Stomach (tissue), 8 donors: ENCODE measurements at regions not wholly inside any gene's neighbourhood (a gene's known extent, or its start where the extent isn't known, plus 50 kb on each side); places are given as distances from the start of the nearest gene placed in this dataset.

ENCODE experiments used
- DNase-seq, 2 donors: peaks; one replicate each; pipeline versions ENCODE4 v3.0.0 to v3.0.0-alpha.2; 2013 to 2019
- H3K27ac ChIP-seq, 5 donors: fragments of 200-600 bp in 4 of 5; sonication (generic) in 4 of 5; one replicate each; pipeline ENCODE4 v1.5.1; 2013 to 2019; ENCODE audit warnings: mild to moderate bottlenecking in 1 of 5, moderate library complexity in 1 of 5
- H3K27me3 ChIP-seq, 3 donors: fragments of 200-600 bp; sonication (generic); one replicate each; pipeline ENCODE4 v1.5.1; 2017 to 2019; ENCODE audit warnings: mixed run types in 1 of 3
- H3K36me3 ChIP-seq, 4 donors: fragments of 200-600 bp; sonication (generic); 1 replicate in 3 of 4; 2 replicates in 1 of 4; pipeline ENCODE4 v1.5.1; 2016 to 2019
- H3K4me1 ChIP-seq, 4 donors: fragments of 200-600 bp; sonication (generic); one replicate each; pipeline ENCODE4 v1.5.1; 2016 to 2019
- H3K4me3 ChIP-seq, 4 donors: fragments of 200-600 bp; sonication (generic) in 3 of 4; one replicate each; pipeline ENCODE4 v1.5.1; 2016 to 2019; ENCODE audit warnings: mild to moderate bottlenecking in 1 of 4
- H3K9me3 ChIP-seq, 4 donors: fragments of 200-600 bp; sonication (generic); one replicate each; pipeline ENCODE4 v1.5.1; 2016 to 2019
- EP300 ChIP-seq: sonication (generic); formaldehyde crosslinking; IDR thresholded peaks from one replicate; pipeline ENCODE4 v1.6.1; 2017; ENCODE audit warnings: antibody characterized with exemption
- POLR2A ChIP-seq, 4 donors: fragments of 450-650 bp; IDR thresholded peaks; one replicate each; pipeline ENCODE4 v1.6.1; 2016; ENCODE audit warnings: antibody characterized with exemption in 4 of 4, control low read depth in 2 of 4, mild to moderate bottlenecking in 1 of 4, moderate library complexity in 1 of 4
- POLR2AphosphoS5 ChIP-seq, 3 donors: sonication (generic); formaldehyde crosslinking; IDR thresholded peaks; one replicate each; pipeline ENCODE4 v1.6.1; 2016; ENCODE audit warnings: antibody characterized with exemption in 3 of 3
- WGBS, 5 donors: extraction: QIAGEN DNeasy Blood & Tissue Kit in 3 of 5; methylation state at CpG; one replicate each; pipeline versions ENCODE4 v1.1.5 to v1.1.7; 2013 to 2018; 5-methylcytosine and 5-hydroxymethylcytosine counted together
- intact Hi-C: fragments of 100-400 bp; cut with DNase I; formaldehyde crosslinking; loops from one replicate; pipeline ENCODE4 v1.15.1; 2023; ENCODE audit warnings: low total_unique reads
- TF ChIP-seq, protein P1 (sequence below), 7 experiments: fragments of 450-650 bp in 4 of 7; fragments of 200-600 bp in 3 of 7; sonication (generic) in 3 of 7; IDR thresholded peaks; one replicate each; pipeline ENCODE4 v1.5.1; 2016 to 2019; ENCODE audit warnings: antibody characterized with exemption in 7 of 7, control low read depth in 2 of 7, mild to moderate bottlenecking in 1 of 7
- donor health status: healthy with polysubstance abuse.
- donor health status: Bipolar disorder and iron deficiency.
- donor health status: healthy.

DNA sequence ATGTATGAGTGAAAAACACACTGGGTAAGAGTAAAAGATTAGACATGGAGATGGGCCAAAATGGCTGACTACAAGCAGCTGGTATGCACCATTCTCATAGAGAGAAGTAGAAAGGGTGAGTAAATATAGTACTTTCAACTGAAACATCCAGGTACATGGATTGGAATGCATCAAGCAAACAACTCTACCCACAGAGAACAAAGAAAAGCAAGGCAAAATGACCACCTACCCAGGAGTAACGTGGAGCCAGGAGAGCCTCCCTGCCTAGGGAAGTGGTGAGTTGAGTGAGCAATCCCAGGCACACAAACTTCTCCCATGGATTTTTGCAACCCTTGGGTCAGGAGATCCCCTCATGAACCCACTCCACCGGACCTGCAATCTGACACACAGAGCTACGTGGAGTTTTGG lies 212.8 kb downstream of the PTN start:
- Histone ChIP-seq H3K27ac (no peak overlapping the region), H3K4me3 (no peak overlapping the region), H3K4me1 (no peaks in the 10 kb centered on the region), H3K27me3 (no peaks in the 10 kb centered on the region), H3K9me3 (no peaks in the 10 kb centered on the region), H3K36me3 (no peaks in the 10 kb centered on the region)
- intact Hi-C loops = no loop called here
- TF ChIP-seq POLR2A (IDR thresholded peaks at IDR 0.05) (no peak), POLR2AphosphoS5 (IDR thresholded peaks at IDR 0.05) (no peak), EP300 (no peak)
- TF ChIP-seq, protein P1, sequence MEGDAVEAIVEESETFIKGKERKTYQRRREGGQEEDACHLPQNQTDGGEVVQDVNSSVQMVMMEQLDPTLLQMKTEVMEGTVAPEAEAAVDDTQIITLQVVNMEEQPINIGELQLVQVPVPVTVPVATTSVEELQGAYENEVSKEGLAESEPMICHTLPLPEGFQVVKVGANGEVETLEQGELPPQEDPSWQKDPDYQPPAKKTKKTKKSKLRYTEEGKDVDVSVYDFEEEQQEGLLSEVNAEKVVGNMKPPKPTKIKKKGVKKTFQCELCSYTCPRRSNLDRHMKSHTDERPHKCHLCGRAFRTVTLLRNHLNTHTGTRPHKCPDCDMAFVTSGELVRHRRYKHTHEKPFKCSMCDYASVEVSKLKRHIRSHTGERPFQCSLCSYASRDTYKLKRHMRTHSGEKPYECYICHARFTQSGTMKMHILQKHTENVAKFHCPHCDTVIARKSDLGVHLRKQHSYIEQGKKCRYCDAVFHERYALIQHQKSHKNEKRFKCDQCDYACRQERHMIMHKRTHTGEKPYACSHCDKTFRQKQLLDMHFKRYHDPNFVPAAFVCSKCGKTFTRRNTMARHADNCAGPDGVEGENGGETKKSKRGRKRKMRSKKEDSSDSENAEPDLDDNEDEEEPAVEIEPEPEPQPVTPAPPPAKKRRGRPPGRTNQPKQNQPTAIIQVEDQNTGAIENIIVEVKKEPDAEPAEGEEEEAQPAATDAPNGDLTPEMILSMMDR (IDR thresholded peaks at IDR 0.05) = no peak
- no peak for DNase-seq
- 37 to 72% (median 58%) methylated on average over 2 to 3 of the region's 3 CpGs for WGBS, 5 donors

DNA sequence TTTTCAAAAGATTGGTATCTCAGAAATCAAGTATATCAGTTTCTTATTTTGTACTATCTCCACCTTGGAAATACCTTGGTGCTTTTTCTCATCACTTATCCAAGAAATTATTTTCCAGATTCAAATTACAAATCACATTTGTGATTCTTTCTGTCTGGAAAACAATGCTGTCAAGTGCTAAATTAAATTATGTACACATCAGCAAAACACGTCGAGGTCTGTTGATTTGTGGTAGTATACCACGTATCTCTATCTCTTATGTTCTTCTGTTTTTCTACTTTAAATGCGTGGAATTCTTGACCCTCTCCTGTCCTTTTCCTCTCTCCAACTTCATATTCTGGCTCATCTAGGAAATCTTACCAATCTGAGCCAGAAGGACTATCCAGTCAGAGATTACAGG lies 214.5 kb downstream of the PTN start:
- intact Hi-C loops = no loop called here
- DNase-seq = no peak
- Histone ChIP-seq H3K27ac (no peak overlapping the region), H3K9me3 (no peaks in the 10 kb centered on the region), H3K4me3 (no peak overlapping the region), H3K27me3 (no peaks in the 10 kb centered on the region), H3K4me1 (no peaks in the 10 kb centered on the region), H3K36me3 (no peaks in the 10 kb centered on the region)
- 76 to 85% (median 81%) methylated on average over 4 of the region's 4 CpGs for WGBS, 5 donors
- no peak for TF ChIP-seq EP300
- TF ChIP-seq POLR2AphosphoS5 (IDR thresholded peaks at IDR 0.05) = no peak
- TF ChIP-seq, protein P1 (IDR thresholded peaks at IDR 0.05) = no peak
- TF ChIP-seq POLR2A (IDR thresholded peaks at IDR 0.05) = no peak

DNA sequence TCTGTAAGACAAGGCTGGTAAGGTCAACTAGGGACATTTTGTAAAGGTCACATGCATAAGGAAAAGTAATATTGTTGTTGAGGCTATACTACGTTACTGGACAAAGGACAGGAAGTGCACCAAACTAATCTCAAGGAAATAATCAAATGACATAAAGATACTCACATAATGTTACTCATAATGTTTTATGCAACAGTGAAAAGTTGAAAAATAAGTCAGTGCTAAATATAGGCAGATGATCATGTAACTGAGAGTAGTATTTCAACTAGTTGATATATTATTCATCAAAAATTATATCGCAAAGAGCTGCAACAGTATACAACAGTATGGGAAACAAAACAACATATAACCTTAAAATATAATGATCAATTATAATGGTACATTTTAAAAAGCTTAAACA lies 215.7 kb downstream of the PTN start:
- TF ChIP-seq EP300 = no peak
- no peak for TF ChIP-seq POLR2A (IDR thresholded peaks at IDR 0.05)
- TF ChIP-seq POLR2AphosphoS5 (IDR thresholded peaks at IDR 0.05) = no peak
- TF ChIP-seq, protein P1 (IDR thresholded peaks at IDR 0.05) = no peak
- H3K36me3 ChIP-seq = no peaks in the 10 kb centered on the region
- no peaks in the 10 kb centered on the region for H3K27me3 ChIP-seq
- intact Hi-C loops = no loop called here
- H3K4me3 ChIP-seq = no peak overlapping the region
- DNase-seq = no peak
- 53 to 63% (median 56%) methylated on average over 2 of the region's 2 CpGs for WGBS, 5 donors
- no peaks in the 10 kb centered on the region for H3K4me1 ChIP-seq
- H3K9me3 ChIP-seq = no peaks in the 10 kb centered on the region
- no peak overlapping the region for H3K27ac ChIP-seq

DNA sequence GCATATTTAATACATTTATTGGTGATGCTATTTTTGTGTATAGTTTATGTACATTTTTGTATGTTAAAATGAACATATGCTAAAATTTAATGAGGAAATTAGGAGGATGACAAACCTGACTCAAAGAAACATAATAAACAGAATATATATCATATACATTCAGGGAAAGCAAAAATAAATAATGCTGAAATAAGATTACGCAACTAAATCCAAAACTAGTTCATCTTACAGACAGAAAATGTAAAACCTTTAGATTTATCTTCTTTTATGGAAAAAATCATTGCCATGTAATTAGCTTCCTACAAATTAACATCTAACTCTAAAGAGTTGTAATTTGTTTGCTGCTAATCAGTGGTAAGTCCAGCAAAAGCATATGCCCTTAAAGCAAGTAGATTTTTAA lies 216.5 kb downstream of the PTN start:
- no peak overlapping the region for H3K27ac ChIP-seq
- H3K27me3 ChIP-seq = no peaks in the 10 kb centered on the region
- 55 to 90% (median 59%) methylated on average over 1 of the region's 1 CpG for WGBS, 5 donors
- no peaks in the 10 kb centered on the region for H3K4me1 ChIP-seq
- intact Hi-C loops = no loop called here
- no peak overlapping the region for H3K4me3 ChIP-seq
- H3K9me3 ChIP-seq = no peaks in the 10 kb centered on the region
- no peak for DNase-seq
- no peak for TF ChIP-seq POLR2AphosphoS5 (IDR thresholded peaks at IDR 0.05)
- TF ChIP-seq POLR2A (IDR thresholded peaks at IDR 0.05) = no peak
- TF ChIP-seq, protein P1 (IDR thresholded peaks at IDR 0.05) = no peak
- no peak for TF ChIP-seq EP300
- no peaks in the 10 kb centered on the region for H3K36me3 ChIP-seq
